ENCODE measurements at regions not wholly inside any gene's neighbourhood (a gene's known extent, or its start where the extent isn't known, plus 50 kb on each side); places are given as distances from the start of the nearest gene placed in this dataset.

DNA sequence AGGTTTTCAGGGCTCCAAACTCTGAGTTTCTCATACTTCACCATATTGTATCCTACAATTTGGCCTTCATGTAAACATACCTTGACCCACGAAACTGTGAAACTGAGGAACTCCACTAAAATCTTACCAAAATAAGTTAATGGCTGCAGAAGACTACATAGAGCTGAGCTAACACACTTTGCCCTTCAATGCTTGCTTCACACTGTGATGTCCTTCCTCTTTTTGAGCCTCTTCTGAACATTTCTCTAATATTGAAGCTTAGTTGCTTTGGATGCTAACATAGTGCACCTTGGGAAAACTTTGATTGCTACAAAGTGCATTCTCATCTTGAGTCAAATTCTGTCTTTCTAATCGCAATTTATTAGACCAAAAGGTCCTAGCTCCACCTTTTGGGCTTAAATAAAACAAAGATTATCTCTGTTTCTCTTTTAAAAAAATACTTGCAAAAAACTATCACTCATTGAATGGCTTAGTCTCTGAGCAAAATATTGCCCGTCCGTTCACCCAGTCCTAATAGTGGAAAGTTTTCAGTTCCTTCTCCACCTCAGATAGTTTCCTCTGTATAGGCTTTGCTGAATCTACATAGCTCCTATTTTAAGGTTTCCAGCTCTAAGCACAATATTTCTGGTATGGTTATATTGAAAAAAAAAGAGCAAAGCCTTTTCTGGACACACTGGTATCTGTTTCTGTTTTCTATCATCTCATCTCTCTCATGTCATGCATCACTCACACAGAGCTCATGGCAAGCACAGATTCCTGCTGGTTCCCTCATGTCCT lies 494.6 kb downstream of the RFPL4B start:
- H3K4me1 ChIP-seq, result peaks cover 0 to 4% (median 0%) of the 10 kb centered on the region in 4 donors
- DNase-seq, result no peak
- H3K4me3 ChIP-seq, result no peak overlapping the region
- H3K27me3 ChIP-seq, result no peaks in the 10 kb centered on the region
- H3K36me3 ChIP-seq, result no peaks in the 10 kb centered on the region
- H3K27ac ChIP-seq, result no peak overlapping the region
- intact Hi-C loops (cut with DNase I; ENCODE audit: low total_unique reads), result no loop called here
- H3K9me3 ChIP-seq, result no peaks in the 10 kb centered on the region
- TF ChIP-seq, protein P1, sequence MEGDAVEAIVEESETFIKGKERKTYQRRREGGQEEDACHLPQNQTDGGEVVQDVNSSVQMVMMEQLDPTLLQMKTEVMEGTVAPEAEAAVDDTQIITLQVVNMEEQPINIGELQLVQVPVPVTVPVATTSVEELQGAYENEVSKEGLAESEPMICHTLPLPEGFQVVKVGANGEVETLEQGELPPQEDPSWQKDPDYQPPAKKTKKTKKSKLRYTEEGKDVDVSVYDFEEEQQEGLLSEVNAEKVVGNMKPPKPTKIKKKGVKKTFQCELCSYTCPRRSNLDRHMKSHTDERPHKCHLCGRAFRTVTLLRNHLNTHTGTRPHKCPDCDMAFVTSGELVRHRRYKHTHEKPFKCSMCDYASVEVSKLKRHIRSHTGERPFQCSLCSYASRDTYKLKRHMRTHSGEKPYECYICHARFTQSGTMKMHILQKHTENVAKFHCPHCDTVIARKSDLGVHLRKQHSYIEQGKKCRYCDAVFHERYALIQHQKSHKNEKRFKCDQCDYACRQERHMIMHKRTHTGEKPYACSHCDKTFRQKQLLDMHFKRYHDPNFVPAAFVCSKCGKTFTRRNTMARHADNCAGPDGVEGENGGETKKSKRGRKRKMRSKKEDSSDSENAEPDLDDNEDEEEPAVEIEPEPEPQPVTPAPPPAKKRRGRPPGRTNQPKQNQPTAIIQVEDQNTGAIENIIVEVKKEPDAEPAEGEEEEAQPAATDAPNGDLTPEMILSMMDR (IDR thresholded peaks at IDR 0.05), result no peak

DNA sequence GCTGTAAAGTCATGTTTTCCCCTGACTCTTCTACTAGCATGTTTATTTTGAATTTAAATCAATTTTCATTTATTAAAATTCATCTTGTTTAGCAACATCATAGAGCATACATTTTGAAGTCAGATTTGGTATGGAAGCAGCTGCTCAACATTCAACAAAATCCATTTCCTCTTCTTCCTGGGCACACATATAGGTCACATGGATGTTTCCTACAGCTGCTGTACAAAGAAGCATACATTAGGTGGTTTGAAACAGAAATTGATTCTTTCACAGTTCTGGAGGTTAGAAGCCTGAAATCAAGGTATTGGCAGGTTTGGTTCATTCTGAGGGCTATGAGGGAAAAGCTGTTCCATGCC lies 495.2 kb downstream of the RFPL4B start:
- intact Hi-C loops (cut with DNase I; ENCODE audit: low total_unique reads), result no loop called here
- Histone ChIP-seq H3K27ac (no peak overlapping the region), H3K27me3 (no peaks in the 10 kb centered on the region), H3K36me3 (no peaks in the 10 kb centered on the region), H3K9me3 (no peaks in the 10 kb centered on the region), H3K4me1 (peaks cover 0 to 4% (median 0%) of the 10 kb centered on the region in 4 donors), H3K4me3 (no peak overlapping the region)
- no peak for DNase-seq
- TF ChIP-seq, protein P1 (IDR thresholded peaks at IDR 0.05), result no peak

DNA sequence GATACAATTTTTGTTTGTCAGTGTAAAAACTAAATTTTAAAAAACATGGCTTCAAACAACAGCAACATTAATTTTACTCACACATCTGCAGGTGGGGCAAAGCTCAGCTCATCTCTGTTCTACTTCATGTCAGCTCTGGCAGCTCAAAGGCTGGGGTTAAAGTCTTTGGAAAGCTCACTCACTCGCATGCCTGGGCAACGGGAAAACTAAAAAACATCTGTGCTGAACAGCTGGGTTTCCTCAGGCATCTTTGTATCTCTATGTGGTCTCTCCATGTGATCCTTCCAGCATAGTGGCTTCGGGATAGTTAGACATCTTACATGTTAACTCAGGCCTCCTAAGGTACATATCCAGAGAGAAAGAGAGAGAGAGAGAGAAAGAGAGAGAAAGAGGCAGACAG lies 499.6 kb downstream of the RFPL4B start:
- Histone ChIP-seq H3K9me3 (no peaks in the 10 kb centered on the region), H3K4me1 (no peaks in the 10 kb centered on the region), H3K27me3 (no peaks in the 10 kb centered on the region), H3K36me3 (no peaks in the 10 kb centered on the region), H3K27ac (no peak overlapping the region), H3K4me3 (no peak overlapping the region)
- TF ChIP-seq, protein P1 (IDR thresholded peaks at IDR 0.05), result no peak
- intact Hi-C loops (cut with DNase I; ENCODE audit: low total_unique reads), result no loop called here
- no peak for DNase-seq

DNA sequence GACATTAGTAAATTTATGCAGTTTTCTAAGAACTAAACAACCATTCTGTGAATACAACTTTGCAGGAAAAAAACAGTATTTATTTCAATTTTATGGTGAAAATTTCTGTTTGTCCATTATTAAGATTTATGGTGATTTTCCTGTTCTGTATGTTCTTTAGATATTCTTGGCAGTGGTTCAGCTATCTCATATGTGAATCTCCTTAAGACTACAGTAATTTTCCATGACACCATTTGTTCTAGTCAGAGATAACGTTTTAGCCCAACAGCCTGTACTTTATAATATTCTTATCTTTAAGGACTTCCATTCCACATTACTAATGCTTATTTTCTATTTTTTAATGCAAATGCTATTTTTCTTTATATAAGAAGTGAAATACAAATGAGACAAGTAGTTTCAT lies 504.0 kb downstream of the RFPL4B start:
- Histone ChIP-seq H3K4me3 (no peak overlapping the region), H3K27me3 (no peaks in the 10 kb centered on the region), H3K4me1 (no peaks in the 10 kb centered on the region), H3K9me3 (no peaks in the 10 kb centered on the region), H3K27ac (no peak overlapping the region), H3K36me3 (no peaks in the 10 kb centered on the region)
- no peak for DNase-seq
- intact Hi-C loops (cut with DNase I; ENCODE audit: low total_unique reads), result no loop called here
- TF ChIP-seq, protein P1 (IDR thresholded peaks at IDR 0.05), result no peak

DNA sequence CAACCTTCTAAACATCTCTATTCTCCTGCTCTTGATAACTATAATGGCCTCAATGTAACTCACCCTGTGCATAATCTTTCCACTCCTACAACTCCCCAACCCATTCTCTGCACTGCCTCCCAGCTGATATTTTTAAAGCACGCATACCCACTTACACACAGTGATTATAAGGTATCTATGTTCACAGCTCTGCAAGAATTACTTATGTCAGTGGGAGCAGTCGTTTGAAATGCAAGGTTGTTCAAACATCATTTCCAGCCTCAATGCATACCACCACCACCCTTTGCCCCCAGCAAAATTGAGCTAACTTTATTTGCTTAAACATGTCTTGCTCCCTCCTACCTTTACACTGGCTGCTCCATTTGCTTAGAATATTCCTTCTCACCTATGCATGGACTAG lies 506.0 kb downstream of the RFPL4B start:
- no peaks in the 10 kb centered on the region for H3K9me3 ChIP-seq
- no peaks in the 10 kb centered on the region for H3K36me3 ChIP-seq
- no peak for DNase-seq
- H3K27me3 ChIP-seq, result no peaks in the 10 kb centered on the region
- no peak overlapping the region for H3K27ac ChIP-seq
- TF ChIP-seq, protein P1 (IDR thresholded peaks at IDR 0.05), result no peak
- no peaks in the 10 kb centered on the region for H3K4me1 ChIP-seq
- intact Hi-C loops (cut with DNase I; ENCODE audit: low total_unique reads), result no loop called here
- H3K4me3 ChIP-seq, result no peak overlapping the region

Measured in tibial artery (tissue), 4 donors.